ENCODE measurements at regions not wholly inside any gene's neighbourhood (a gene's known extent, or its start where the extent isn't known, plus 50 kb on each side); places are given as distances from the start of the nearest gene placed in this dataset.

DNA sequence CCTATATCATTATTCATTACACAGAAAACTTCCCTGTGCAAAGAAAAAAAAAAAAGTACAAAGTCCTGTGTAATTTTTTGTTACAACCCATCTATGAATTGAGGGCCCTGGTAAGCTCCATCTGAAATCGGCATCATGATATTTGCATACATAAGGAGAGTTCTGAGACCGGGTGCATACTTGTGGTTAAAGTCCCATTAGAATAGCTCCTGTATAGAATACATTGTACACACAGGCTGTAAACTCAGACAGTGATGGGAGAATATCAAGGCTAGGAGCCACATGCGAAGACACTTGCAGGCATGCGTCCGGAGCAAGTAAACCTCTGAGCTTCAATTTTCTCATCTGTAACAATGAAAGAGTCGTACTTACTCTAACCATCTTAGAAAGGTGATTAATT, 353.2 kb downstream of the ETS1 start:
- in situ Hi-C loops (cut with MboI; ENCODE audit: low sequenced_read_pairs): no loop called here

DNA sequence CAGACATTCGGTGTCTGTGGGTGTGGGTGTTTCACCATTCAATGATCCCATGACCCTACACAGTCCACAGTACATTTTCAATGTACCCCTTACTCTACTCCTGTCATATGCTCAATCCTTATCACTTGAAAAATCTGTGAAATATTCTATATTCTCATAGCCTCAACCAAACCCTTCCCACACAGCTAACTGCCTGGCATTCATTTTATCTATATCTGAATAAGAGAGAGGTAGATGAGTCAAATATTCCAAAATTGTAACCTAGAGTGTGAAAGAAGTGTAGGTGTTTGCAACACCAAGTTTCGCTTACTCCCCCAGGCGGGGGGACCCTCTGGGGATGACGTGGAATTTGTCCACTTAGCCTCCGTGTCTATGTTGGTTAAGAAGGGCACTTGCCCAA, 354.8 kb downstream of the ETS1 start:
- in situ Hi-C loops (cut with MboI; ENCODE audit: low sequenced_read_pairs): no loop called here

DNA sequence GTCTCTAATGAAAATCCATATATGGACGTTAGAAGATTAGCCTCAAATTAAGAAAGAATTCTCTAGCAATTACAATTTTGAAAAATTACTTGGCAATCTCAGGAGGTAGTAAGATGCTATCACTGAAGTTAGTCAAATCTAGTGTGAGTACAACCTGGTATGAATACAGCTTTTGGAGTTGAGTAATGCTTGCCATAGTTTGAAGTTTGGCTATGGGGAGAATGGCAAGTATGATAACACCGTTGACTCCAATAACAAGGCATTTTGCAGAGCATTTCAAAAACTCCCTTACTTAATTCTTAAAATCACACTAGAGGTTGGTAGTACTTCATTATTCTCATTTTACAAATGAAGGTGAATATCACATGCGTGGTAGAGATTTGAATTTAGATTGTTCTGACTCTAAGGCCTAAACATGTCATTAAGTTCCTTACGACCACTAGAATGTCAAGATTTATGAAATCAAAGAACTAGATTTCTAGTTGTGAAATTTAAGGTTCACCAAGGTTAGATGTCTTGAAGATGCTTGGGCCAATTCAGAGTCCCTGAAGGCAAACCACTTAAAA, 355.4 kb downstream of the ETS1 start:
- in situ Hi-C loops (cut with MboI; ENCODE audit: low sequenced_read_pairs): no loop called here

DNA sequence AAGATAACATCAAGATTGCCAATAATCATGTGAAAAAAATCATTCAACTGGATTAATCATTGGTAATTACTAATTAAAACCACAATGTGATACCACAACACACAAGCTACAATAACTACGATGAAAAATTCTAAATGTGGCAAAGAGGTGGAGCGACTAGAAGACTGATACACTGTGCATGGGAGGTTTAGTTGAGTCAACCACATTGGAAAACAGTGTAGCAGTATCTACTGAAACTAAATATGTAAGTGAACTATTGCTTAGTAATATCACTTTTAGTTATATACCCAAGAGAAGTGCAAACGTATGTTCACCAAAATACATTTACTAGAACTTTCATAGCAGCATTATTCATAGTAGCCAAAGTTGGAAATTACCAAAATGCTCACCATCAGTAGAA, 359.9 kb downstream of the ETS1 start:
- in situ Hi-C loops (cut with MboI; ENCODE audit: low sequenced_read_pairs): no loop called here

DNA sequence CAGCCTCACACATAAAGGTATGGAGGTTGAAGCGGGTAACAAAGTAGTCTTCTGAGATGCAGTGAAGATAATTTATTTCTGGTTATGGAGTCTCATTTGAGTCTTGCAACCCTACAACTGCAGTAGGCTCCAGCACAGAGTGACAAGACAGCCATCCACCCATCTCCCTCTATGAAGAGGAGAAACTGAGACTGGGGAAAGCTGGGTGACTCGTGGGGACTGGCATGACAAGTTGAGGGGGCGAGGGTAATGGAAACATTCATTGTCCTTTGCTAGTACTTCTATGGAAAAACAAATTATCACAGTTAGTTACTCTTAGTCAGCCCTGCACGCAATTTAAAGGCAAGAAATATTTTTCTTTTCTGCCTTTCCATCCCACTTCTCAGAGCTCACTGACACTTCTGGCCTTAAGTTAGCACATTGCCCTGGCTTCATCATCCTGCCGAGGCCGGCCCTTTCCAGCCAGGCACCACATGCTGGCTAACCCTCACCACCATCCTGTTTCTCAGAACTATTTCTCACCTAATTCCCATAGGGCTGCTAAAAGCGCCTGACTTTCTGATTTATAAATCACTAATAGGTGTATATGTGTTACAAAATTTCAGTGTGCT, 361.1 kb downstream of the ETS1 start:
- in situ Hi-C loops (cut with MboI; ENCODE audit: low sequenced_read_pairs): no loop called here

DNA sequence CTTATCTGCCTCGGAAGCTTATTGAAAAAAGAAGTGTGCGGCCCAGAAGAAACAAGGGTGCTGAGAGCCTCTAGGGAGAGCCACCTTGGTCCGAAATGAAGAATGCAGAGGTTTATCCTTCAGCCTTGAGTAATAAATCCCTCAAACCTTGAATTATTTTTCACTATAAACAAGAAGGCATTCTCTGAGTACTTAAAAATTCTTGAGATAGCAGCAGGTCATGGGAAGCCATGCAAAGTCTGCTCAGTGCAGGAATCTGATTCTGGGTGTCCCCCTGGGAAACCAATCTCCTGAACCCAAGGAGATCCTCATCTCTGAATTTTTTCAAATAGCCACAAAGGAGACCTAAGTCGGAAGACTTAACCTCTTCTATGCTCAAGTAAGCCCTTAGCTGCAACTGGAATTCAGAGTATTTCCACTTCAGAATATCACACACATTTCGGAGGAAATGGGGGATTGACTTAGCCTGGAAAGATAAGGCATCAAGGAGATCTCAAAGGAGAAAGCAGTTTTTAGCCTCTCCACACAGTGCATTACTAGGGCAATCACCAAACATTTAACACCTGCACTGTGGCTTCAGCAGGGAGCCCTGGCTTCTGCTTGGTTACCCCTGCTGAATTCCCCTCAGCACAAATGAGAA, 365.0 kb downstream of the ETS1 start:
- in situ Hi-C loops (cut with MboI; ENCODE audit: low sequenced_read_pairs): no loop called here

DNA sequence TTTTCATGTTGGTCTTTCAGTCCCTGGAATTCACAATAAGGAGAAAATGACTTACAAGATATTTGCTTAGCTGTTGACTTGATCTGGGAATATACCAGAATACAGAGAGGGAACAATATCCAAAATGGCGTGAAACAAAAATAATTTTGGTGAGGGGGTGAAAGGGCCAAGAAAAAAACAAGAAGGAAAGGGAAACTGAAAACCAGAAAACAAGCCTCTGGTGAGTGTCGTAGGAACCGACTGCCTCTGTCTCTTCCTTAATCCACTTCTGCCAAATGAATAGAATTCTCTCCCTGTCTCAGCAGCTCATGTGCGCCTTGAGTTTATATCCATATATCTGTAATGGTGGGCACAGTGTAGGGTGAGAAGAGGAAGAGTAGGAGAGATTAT, 367.6 kb downstream of the ETS1 start:
- in situ Hi-C loops (cut with MboI; ENCODE audit: low sequenced_read_pairs): no loop called here

DNA sequence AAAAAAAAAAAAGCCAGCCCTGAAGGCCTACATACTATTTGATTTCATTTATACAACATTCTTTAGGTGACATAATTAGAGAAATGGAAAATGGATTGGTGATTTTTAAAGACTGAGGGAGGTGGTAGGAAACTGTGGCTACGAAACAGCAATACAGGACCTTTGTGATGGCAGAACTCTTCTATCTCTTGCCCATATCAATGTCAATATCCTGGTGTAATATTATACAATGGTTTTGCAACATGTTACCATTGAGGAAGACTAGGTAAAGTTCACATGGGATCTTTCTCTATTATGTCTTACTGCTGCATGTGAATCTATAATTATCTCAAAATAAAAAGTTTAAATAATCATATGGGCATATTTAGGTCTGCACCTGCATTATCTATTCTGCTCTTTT, 371.2 kb downstream of the ETS1 start:
- in situ Hi-C loops (cut with MboI; ENCODE audit: low sequenced_read_pairs): no loop called here

DNA sequence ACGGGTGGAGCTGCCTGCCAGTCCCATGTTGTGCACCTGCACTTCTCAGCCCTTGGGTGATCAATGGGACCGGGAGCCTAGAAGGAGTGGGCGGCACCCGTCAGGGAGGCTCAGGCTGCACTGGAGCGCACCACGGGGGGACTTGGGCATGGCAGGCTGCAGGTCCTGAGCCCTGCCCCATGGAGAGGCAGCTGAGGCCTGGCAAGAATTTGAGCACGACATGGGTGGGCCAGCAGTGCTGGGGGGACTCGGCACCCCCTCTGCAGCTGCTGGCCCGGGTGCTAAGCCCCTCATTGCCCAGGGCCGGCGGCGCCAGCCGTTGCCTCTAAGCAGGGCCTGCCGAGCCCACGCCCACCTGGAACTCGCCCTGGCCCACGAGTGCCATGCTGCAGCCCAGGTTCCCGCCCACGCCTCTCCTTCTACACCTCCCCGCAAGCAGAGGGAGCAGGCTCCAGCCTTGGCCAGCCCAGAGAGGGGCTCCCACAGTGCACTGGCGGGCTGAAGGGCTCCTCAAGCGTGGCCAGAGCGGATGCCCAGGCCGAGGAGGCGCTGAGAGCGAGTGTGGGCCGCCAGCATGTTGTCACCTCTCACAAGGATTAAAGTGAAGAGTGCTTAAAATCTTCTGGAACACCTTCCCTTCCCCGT, 372.0 kb downstream of the ETS1 start:
- in situ Hi-C loops (cut with MboI; ENCODE audit: low sequenced_read_pairs): no loop called here

DNA sequence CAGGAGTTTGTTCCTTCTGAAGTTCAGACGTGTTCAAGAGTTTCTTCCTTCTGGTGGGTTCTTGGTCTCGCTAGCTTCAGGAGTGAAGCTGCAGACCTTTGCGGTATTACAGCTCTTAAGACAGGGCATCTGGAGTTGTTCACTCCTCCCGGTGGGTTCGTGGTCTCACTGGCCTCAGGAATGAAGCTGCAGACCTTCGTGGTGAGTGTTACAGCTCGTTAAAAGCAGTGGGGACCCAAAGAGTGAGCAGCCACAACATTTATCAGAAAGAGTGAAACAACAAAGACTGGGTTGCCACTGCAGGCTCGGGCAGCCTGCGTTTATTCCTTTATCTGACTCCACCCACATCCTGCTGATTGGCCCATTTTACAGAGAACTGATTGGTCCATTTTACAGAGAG, 373.1 kb downstream of the ETS1 start:
- in situ Hi-C loops (cut with MboI; ENCODE audit: low sequenced_read_pairs): no loop called here

DNA sequence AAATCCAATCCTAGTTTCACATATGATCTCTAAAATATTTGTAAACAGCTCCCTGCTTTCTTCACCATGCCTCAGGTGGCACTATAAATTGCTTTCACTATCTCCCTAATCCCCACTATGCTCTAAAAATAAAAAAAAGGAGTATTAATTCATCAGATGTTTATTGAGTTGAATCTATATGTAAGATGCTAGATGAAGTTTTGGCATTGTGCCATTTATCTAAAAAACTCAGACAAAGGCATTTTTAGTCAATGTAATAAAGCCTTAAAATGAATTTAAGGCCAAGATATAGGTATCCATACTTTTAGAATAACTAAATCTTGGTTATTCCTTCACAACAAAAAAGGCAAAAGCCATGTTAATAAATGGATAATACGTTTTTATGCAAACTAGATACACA, 373.9 kb downstream of the ETS1 start:
- in situ Hi-C loops (cut with MboI; ENCODE audit: low sequenced_read_pairs): no loop called here

DNA sequence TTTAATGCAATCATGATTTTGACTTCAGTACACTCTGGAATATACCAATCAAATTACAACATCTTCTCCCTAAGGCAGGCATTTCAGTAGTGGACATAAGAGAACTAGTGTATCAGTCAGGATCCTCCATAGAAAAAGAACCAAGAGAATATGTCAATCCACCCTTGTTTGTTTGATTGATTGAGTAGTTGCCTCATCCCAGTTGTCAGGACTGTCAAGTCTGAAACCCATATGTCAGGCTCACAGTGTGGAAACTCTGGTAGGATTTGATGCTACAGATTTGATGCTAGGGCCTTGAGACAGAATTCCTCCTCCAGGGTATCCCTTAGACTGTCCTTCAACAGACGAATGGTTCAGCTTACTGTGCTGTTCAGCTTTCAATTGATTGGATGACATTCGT, 375.0 kb downstream of the ETS1 start:
- in situ Hi-C loops (cut with MboI; ENCODE audit: low sequenced_read_pairs): no loop called here

DNA sequence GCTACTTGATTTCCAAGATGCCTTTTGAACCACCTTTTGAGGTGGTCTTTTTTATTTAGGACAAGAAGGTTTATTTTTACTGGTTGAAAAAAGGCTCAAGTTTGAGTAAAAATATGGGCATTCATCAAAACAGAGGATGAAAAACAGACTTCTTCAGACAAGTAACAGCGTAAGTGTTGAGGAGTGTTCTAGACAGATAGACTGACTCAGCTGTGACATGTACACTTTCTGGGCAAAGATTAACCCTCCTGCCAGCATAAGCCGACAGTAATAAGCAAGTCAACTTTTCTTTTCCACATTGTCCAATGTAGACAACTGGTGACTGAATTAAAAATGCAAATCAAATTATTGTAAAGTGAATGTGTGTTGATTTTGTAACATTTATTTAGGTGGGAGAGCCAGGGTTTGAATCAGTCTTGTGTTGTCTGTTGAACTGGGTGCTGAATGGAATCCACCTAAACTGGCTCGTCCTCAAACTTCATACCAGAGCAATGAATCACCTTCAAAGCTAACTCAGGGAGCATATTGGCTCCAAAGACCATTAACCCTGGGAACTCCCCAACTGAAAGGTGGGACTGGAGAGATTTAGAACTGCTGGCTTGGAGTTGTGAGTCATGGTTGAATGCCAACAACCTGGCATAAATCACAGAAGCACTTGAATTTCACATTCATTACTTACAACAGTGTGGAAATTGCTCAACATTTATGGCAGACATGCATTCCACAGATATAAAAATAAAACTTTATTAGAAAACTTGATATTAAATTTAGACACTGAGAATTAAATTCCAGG, 377.0 kb downstream of the ETS1 start:
- in situ Hi-C loops (cut with MboI; ENCODE audit: low sequenced_read_pairs): no loop called here

DNA sequence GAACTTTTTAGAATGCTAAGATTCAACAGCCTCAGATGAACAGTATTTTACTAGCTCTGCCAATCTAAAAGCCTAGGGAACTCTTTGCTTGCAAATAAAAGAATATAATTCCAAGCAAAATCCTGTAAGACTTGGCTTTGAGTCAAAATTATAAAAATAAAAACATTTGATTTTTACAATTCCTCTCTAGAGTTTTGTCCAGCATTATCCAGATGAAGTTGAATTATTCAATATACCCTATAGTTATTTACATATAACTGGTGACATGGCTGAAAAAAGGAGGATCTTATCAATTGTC, 378.3 kb downstream of the ETS1 start:
- in situ Hi-C loops (cut with MboI; ENCODE audit: low sequenced_read_pairs): no loop called here

DNA sequence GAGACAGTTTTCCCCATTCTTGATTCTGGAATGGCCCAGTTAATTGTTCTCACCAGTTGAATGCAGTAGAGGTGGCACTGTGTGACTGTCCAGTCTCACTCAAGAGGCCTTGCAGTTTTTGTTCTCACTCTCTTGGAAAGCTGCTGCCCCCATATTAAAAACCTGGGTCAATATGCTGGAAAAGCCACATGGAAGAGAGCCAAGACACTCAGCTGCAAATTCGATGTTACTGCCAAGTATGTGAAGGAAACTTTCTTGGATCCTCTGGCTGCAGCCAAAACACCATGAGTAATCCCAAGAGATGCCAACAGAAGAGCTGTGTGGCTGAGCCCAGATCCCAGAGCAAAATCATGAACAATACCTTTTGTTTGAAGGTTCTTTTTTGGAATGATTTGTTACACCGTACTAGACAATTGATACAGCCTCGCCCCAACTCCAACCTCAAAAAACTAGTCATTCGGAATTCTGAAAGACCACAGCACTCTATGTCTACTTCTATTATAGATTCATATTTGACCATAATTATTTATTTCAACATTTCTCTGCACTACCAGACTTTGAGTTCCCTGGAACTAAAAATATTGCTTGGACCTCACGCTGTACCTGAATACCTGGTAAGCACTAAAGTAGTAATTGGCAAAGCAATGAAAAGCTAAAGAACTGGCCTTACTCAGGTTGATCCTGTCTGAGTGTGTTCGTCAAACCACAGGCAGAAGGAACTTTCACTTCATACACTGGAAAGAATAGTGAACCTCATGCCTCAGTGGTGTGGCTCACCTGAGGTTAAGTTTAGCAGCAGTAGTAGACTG, 378.8 kb downstream of the ETS1 start:
- in situ Hi-C loops (cut with MboI; ENCODE audit: low sequenced_read_pairs): no loop called here

DNA sequence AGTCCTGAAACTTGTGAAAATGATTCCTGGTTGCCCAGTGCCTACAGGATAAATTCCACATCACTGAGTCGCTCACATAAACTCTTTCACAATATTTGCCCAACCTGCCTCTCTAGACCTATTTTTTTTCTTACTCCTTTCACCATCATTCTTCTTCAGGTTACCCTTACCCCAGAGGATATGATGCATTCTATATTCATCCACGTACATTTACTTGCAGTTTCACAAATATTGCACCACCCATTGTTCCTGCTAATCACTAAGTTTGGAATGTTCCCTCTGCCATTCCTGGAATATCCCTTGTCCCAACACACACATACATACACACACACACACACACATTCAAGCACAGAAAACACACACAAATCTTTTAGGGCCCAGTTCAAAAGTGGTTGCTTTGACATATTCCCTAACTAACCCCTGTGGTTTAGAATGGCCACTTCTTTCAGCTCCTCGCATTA, 379.5 kb downstream of the ETS1 start:
- in situ Hi-C loops (cut with MboI; ENCODE audit: low sequenced_read_pairs): no loop called here

DNA sequence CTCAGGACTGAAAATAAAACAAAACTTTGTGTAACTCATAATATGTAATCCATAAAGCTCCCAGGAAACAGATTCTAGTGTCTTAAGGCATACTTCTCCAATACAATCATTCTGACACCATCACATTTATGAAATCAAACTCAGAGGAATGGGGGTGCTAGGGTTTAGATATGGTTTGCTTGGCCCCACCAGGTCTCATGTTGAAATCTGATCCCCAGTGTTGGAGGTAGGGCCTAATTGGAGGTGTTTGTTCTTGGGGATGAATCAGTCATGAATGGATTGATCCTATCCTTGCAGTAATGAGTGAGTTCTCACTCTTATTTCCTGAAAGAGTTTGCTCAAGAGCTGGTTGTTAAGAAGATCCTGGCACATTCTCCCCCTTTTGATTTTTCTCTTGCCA, 380.9 kb downstream of the ETS1 start:
- in situ Hi-C loops (cut with MboI; ENCODE audit: low sequenced_read_pairs): no loop called here

DNA sequence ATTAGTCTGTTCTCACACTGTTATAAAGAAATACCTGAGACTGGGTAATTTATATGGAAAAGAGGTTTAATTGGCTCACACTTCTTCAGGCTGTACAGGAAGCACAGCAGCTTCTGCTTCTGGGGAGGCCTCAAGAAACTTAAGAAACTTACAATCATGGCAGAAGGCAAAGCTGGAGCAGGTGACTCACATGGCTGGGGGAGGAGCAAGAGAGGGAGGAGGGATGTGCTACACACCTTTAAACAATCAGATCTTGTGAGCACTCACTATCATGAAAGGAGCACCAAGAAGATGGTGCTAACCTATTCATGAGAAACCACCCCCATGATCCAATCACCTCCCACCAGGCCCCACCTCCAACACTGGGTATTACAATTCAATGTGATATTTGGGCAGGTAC, 381.6 kb downstream of the ETS1 start:
- in situ Hi-C loops (cut with MboI; ENCODE audit: low sequenced_read_pairs): no loop called here

DNA sequence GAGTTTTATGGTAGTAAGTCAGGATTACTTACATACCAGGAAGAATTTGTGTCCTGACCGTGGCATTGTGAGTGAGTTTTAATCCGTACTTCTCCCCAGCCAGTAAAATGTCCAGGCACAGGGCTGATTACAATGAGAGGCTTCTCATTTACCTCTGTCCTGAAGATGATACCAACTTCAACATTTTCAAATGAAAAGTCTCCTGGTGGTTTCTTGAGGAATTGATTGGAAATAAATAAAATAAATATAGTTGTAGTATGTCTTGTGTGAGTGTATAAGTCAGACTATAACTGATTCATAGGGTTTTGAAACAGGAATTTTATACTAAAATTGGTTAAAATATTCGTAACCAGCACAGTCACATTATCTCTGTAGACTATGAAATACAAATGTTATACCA, 382.5 kb downstream of the ETS1 start:
- in situ Hi-C loops (cut with MboI; ENCODE audit: low sequenced_read_pairs): no loop called here

DNA sequence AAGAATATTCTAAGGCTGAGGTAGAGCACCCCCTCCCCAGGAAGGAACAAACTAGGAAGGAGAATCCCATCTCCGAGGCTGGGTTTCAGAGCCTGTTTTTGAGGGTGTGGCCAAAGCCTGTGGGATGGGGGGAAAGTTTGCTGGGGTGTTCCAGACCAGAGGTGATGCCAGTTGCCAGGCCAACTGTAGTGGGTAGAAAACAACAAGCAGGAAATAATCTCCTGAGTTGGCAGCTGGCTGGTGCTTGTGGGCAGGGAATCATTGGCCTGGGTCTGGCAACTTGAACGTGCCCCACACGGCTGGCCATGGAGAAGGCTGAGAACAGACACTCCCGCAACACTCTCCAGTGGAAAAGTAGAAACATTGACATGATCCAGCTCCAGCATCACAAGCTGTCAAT, 385.6 kb downstream of the ETS1 start:
- in situ Hi-C loops (cut with MboI; ENCODE audit: low sequenced_read_pairs): no loop called here

DNA sequence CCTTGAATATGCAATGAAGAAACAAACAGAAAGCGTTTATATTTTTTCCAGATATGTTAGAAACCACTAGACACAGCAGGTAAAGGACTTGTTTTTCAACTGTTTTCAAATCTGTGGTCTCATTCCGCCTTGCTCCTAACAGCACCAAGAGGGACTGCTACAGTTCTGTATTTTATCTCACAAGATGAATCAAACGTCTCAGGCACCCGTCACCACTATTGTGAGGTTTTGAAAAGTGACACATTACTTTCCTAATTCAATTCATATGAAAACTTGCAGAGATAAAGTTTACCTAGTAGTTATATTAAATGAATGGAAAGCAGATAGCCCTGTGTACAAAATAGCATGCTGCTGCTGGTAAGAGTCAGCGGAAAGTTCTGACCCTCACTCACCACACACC, 386.3 kb downstream of the ETS1 start:
- in situ Hi-C loops (cut with MboI; ENCODE audit: low sequenced_read_pairs): no loop called here

Measured in HL-60/S4 (cell line).